PC-9 (cell line): ENCODE measurements at regions not wholly inside any gene's neighbourhood (a gene's known extent, or its start where the extent isn't known, plus 50 kb on each side); places are given as distances from the start of the nearest gene placed in this dataset.

Source experiments
- BruUV-seq: library from RNA; stranded (reverse); fragments of 400-500 nt; replicated peaks from 2 replicates; lab custom pipeline; 2021; lab: Mats Ljungman, UMichigan
- CTCF ChIA-PET: fragments of 300-600 bp; sonication (Branson Sonifier 250); formaldehyde crosslinking; loops from one replicate; lab custom pipeline; 2022; ENCODE audit warnings: antibody characterized with exemption; lab: Charles Lee
- POLR2A ChIA-PET: fragments of 300-600 bp; sonication (Branson Sonifier 250); formaldehyde crosslinking; loops from one replicate; lab custom pipeline; 2022; ENCODE audit warnings: antibody characterized with exemption; ENCODE audit not compliant: unreplicated experiment; lab: Charles Lee
- DNase-seq, 2 experiments: peaks; one replicate each; pipeline versions ENCODE4 v3.0.0 to v3.0.0-alpha.2; 2015 to 2022; ENCODE audit warnings: mixed read lengths in 1 of 2
- H2AFZ ChIP-seq: fragments of 200-600 bp; sonication (generic); 2 replicates; pipeline ENCODE4 v1.8.1; 2017; ENCODE audit warnings: antibody characterized with exemption
- H3F3A ChIP-seq: fragments of 200-600 bp; sonication (generic); 2 replicates; pipeline ENCODE4 v1.8.1; 2017; ENCODE audit warnings: antibody characterized with exemption, mild to moderate bottlenecking, low read depth; ENCODE audit not compliant: insufficient read depth
- H3K27ac ChIP-seq: fragments of 200-600 bp; sonication (generic); 2 replicates; pipeline ENCODE4 v1.6.1; 2016; ENCODE audit warnings: mixed run types
- H3K27me3 ChIP-seq: fragments of 200-600 bp; sonication (generic); 2 replicates; pipeline ENCODE4 v1.6.1; 2016; ENCODE audit warnings: low read depth, mixed run types; ENCODE audit not compliant: insufficient read depth
- H3K36me3 ChIP-seq: fragments of 200-600 bp; sonication (generic); 2 replicates; pipeline ENCODE4 v1.6.1; 2016; ENCODE audit warnings: low read depth, mixed run types
- H3K4me1 ChIP-seq: fragments of 200-600 bp; sonication (generic); replicated peaks from 2 replicates; pipeline ENCODE4 v1.6.1; 2016; ENCODE audit warnings: mixed run types; ENCODE audit not compliant: insufficient read depth
- H3K4me2 ChIP-seq: fragments of 200-600 bp; sonication (generic); 2 replicates; pipeline ENCODE4 v1.6.1; 2017; ENCODE audit warnings: mixed run types
- H3K4me3 ChIP-seq: fragments of 200-600 bp; sonication (generic); 2 replicates; pipeline ENCODE4 v1.6.1; 2016; ENCODE audit warnings: mixed run types
- H3K79me2 ChIP-seq: fragments of 200-600 bp; sonication (generic); 2 replicates; pipeline ENCODE4 v1.6.1; 2017; ENCODE audit warnings: low read depth, mixed run types
- H3K9me2 ChIP-seq: fragments of 200-600 bp; sonication (generic); 2 replicates; pipeline ENCODE4 v1.8.1; 2017; ENCODE audit warnings: mild to moderate bottlenecking; ENCODE audit not compliant: insufficient read depth
- H3K9me3 ChIP-seq: fragments of 200-600 bp; sonication (generic); 2 replicates; pipeline ENCODE4 v1.8.1; 2016; ENCODE audit warnings: low read depth; ENCODE audit not compliant: insufficient read depth
- H4K20me1 ChIP-seq: fragments of 200-600 bp; sonication (generic); 2 replicates; pipeline ENCODE4 v1.8.1; 2017; ENCODE audit not compliant: insufficient read depth
- EZH2 ChIP-seq: fragments of 200-600 bp; sonication (generic); IDR thresholded peaks from 2 replicates; pipeline ENCODE4 v1.8.0; 2017; ENCODE audit warnings: antibody characterized with exemption, low read depth
- intact Hi-C: fragments of 100-400 bp; cut with micrococcal nuclease; formaldehyde crosslinking; loops from one replicate; pipeline ENCODE4 v1.10.0; 2022; ENCODE audit not compliant: unreplicated experiment
- TF ChIP-seq, protein P1 (sequence below): fragments of 200-600 bp; sonication (generic); conservative IDR thresholded peaks from 2 replicates; pipeline ENCODE4 v1.6.1; 2017; ENCODE audit warnings: mixed run types, antibody characterized with exemption, mild to moderate bottlenecking, moderate library complexity

DNA sequence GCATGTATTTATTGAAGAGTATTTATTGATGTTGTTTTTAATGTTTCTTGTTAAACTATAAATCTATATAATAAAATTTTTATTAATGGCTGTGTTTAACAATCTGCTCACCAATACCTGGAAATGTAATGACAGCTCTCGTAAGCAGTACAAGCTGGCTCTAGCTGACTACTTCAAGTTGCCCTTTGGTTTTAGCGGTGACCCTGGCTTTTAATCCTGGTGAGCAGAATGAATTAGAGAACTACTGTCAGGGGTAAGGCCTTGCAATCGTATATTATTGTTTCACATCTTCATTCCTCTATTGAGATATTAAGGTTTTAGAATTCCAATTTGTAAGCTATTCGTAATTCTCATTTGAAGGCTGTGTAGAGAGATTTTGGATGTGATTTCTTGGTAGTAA lies 372.2 kb downstream of the METTL15 start:
- no peaks in the 10 kb centered on the region for H4K20me1 ChIP-seq
- POLR2A ChIA-PET = no interaction called here

DNA sequence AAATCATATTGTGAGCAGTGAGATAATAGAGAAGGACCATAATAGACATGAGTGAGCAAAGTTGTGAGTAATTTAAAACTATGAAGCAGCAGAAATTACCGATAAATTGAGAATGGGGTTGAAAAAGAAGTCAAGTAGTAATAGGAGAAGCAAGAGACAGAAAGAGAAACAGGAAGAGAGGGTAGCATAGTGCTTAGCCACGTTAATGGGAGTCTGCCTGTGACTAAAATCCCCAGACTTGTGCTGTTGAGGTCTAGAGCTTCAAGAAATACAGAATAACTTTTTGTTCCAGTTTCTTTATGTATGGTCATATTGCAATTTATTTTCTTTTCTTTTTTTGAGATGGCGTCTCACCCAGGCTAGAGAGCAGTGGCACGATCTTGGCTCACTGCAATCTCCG lies 368.7 kb downstream of the METTL15 start:
- Histone ChIP-seq H3K79me2 (no peaks in the 10 kb centered on the region), H2AFZ (no peak overlapping the region), H3K36me3 (no peaks in the 10 kb centered on the region), H3K27me3 (no peaks in the 10 kb centered on the region), H3F3A (no peaks in the 10 kb centered on the region), H3K4me2 (no peak overlapping the region), H3K27ac (no peak overlapping the region), H3K4me3 (no peak overlapping the region), H3K9me3 (no peaks in the 10 kb centered on the region), H4K20me1 (no peaks in the 10 kb centered on the region), H3K9me2 (no peaks in the 10 kb centered on the region), H3K4me1 (no peaks in the 10 kb centered on the region)
- BruUV-seq = no TSS peak
- POLR2A ChIA-PET = no interaction called here
- CTCF ChIA-PET = no interaction called here
- TF ChIP-seq, protein P1, sequence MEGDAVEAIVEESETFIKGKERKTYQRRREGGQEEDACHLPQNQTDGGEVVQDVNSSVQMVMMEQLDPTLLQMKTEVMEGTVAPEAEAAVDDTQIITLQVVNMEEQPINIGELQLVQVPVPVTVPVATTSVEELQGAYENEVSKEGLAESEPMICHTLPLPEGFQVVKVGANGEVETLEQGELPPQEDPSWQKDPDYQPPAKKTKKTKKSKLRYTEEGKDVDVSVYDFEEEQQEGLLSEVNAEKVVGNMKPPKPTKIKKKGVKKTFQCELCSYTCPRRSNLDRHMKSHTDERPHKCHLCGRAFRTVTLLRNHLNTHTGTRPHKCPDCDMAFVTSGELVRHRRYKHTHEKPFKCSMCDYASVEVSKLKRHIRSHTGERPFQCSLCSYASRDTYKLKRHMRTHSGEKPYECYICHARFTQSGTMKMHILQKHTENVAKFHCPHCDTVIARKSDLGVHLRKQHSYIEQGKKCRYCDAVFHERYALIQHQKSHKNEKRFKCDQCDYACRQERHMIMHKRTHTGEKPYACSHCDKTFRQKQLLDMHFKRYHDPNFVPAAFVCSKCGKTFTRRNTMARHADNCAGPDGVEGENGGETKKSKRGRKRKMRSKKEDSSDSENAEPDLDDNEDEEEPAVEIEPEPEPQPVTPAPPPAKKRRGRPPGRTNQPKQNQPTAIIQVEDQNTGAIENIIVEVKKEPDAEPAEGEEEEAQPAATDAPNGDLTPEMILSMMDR = no peak
- no peak for TF ChIP-seq EZH2
- DNase-seq = no peak
- intact Hi-C loops = no loop called here

More for the DNA sequence above, 372.2 kb downstream of the METTL15 start:
- Histone ChIP-seq H3K27me3 (no peaks in the 10 kb centered on the region), H3K9me2 (peaks cover 3% of the 10 kb centered on the region; the same call in 1 of the 2 replicates), H3K9me3 (no peaks in the 10 kb centered on the region), H3K4me2 (no peak overlapping the region), H3F3A (no peaks in the 10 kb centered on the region), H3K27ac (no peak overlapping the region), H3K79me2 (no peaks in the 10 kb centered on the region), H3K4me1 (no peaks in the 10 kb centered on the region), H2AFZ (no peak overlapping the region), H3K36me3 (no peaks in the 10 kb centered on the region), H3K4me3 (no peak overlapping the region)
- intact Hi-C loops = no loop called here
- CTCF ChIA-PET = no interaction called here
- BruUV-seq = no TSS peak
- no peak for DNase-seq
- no peak for TF ChIP-seq EZH2
- TF ChIP-seq, protein P1 = no peak

- no peak overlapping the region for H2AFZ ChIP-seq
These were observed 367.9 kb downstream of the METTL15 start for GRCh38 chr11:28476049-28476448.

More at GRCh38 chr11:28476049-28476448, 367.9 kb downstream of the METTL15 start:
- Histone ChIP-seq H4K20me1 (no peaks in the 10 kb centered on the region), H3K4me1 (no peaks in the 10 kb centered on the region), H3K27me3 (no peaks in the 10 kb centered on the region), H3F3A (no peaks in the 10 kb centered on the region), H3K79me2 (no peaks in the 10 kb centered on the region), H3K9me3 (no peaks in the 10 kb centered on the region), H3K4me2 (no peak overlapping the region), H3K27ac (no peak overlapping the region), H3K9me2 (no peaks in the 10 kb centered on the region), H3K4me3 (no peak overlapping the region), H3K36me3 (no peaks in the 10 kb centered on the region)
- no peak for DNase-seq
- BruUV-seq = no TSS peak
- TF ChIP-seq, protein P1 = no peak
- no peak for TF ChIP-seq EZH2
- intact Hi-C loops = no loop called here
- ChIA-PET POLR2A (interaction anchor here (0.7 kb wide), 1 partner anchor 805 kb away, joined by 3 read pairs; no protein-coding TSS in a partner anchor), CTCF (no interaction called here)
